Panc1 (cell line): ENCODE measurements at regions not wholly inside any gene's neighbourhood (a gene's known extent, or its start where the extent isn't known, plus 50 kb on each side); places are given as distances from the start of the nearest gene placed in this dataset.

ENCODE experiments used
- POLR2AphosphoS5 ChIP-seq: IDR thresholded peaks from 2 replicates; pipeline ENCODE4 v1.6.1; 2012; ENCODE audit warnings: mild to moderate bottlenecking, low read depth, low read length, moderate library complexity
- SIN3A ChIP-seq: IDR thresholded peaks from 2 replicates; pipeline ENCODE4 v1.6.1; 2012; ENCODE audit warnings: low read depth, mild to moderate bottlenecking, low read length, moderate library complexity, borderline replicate concordance; ENCODE audit not compliant: insufficient read depth
- TCF7L2 ChIP-seq: IDR thresholded peaks from 2 replicates; pipeline ENCODE4 v1.6.1; 2011; ENCODE audit warnings: mild to moderate bottlenecking, low read depth, low read length, inconsistent platforms
- TF ChIP-seq, protein P1 (sequence below): fragments of 450-650 bp; IDR thresholded peaks from 2 replicates; pipeline ENCODE4 v1.5.1; 2017; ENCODE audit warnings: mild to moderate bottlenecking
- TF ChIP-seq, protein P2 (sequence below), 2 experiments: IDR thresholded peaks; 2 replicates each; pipeline ENCODE4 v1.6.1; 2011 to 2012; ENCODE audit warnings: low read depth in 2 of 2, control low read depth in 1 of 2, low read length in 1 of 2, mild to moderate bottlenecking in 1 of 2, moderate library complexity in 1 of 2; ENCODE audit not compliant: insufficient read depth in 1 of 2

DNA sequence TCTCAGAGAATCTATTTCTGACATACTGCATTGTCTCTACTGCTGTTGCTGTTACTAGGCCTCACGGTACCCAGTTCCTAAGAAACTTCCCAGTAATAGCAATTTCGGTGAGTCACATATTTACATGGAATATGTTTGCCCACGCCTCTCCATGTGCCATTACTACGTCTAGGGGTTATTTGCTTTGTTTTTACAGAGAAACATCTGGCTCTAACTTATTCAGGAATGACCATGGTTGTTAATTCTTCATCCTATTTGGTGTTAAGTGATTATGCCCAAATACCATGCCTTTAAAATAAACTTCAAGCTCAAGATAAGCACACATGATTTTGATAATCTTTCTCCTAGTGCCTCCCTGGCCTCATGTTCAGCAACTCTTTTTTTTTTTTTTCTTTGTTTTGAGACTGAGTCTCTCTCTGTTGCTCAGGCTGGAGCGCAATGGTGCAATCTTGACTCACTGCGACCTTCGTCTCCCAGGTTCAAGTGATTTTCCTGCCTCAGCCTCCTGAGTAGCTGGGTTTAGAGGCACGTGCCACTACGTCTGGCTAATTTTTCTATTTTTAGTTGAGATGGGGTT lies 101.0 kb upstream of the HS3ST1 start:
- TF ChIP-seq, protein P1, sequence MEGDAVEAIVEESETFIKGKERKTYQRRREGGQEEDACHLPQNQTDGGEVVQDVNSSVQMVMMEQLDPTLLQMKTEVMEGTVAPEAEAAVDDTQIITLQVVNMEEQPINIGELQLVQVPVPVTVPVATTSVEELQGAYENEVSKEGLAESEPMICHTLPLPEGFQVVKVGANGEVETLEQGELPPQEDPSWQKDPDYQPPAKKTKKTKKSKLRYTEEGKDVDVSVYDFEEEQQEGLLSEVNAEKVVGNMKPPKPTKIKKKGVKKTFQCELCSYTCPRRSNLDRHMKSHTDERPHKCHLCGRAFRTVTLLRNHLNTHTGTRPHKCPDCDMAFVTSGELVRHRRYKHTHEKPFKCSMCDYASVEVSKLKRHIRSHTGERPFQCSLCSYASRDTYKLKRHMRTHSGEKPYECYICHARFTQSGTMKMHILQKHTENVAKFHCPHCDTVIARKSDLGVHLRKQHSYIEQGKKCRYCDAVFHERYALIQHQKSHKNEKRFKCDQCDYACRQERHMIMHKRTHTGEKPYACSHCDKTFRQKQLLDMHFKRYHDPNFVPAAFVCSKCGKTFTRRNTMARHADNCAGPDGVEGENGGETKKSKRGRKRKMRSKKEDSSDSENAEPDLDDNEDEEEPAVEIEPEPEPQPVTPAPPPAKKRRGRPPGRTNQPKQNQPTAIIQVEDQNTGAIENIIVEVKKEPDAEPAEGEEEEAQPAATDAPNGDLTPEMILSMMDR = no peak
- TF ChIP-seq, protein P2, sequence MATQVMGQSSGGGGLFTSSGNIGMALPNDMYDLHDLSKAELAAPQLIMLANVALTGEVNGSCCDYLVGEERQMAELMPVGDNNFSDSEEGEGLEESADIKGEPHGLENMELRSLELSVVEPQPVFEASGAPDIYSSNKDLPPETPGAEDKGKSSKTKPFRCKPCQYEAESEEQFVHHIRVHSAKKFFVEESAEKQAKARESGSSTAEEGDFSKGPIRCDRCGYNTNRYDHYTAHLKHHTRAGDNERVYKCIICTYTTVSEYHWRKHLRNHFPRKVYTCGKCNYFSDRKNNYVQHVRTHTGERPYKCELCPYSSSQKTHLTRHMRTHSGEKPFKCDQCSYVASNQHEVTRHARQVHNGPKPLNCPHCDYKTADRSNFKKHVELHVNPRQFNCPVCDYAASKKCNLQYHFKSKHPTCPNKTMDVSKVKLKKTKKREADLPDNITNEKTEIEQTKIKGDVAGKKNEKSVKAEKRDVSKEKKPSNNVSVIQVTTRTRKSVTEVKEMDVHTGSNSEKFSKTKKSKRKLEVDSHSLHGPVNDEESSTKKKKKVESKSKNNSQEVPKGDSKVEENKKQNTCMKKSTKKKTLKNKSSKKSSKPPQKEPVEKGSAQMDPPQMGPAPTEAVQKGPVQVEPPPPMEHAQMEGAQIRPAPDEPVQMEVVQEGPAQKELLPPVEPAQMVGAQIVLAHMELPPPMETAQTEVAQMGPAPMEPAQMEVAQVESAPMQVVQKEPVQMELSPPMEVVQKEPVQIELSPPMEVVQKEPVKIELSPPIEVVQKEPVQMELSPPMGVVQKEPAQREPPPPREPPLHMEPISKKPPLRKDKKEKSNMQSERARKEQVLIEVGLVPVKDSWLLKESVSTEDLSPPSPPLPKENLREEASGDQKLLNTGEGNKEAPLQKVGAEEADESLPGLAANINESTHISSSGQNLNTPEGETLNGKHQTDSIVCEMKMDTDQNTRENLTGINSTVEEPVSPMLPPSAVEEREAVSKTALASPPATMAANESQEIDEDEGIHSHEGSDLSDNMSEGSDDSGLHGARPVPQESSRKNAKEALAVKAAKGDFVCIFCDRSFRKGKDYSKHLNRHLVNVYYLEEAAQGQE (IDR thresholded peaks at IDR 0.05; ENCODE audit: insufficient read depth in 1 of 2, low read depth in 2 of 2, low read length in 1 of 2) = no peak
- TF ChIP-seq POLR2AphosphoS5 (no peak), SIN3A (no peak), TCF7L2 (no peak)
